H9 (cell line): ENCODE measurements at regions not wholly inside any gene's neighbourhood (a gene's known extent, or its start where the extent isn't known, plus 50 kb on each side); places are given as distances from the start of the nearest gene placed in this dataset.

Experiments
- DNase-seq: peaks from one replicate; pipeline ENCODE4 v3.0.0-alpha.2; 2017
- H2AFZ ChIP-seq: one replicate; pipeline ENCODE4 v1.6.1; 2013; ENCODE audit warnings: mild to moderate bottlenecking, low read length, control low read depth, moderate library complexity
- H2AK5ac ChIP-seq: 2 replicates; pipeline ENCODE4 v1.6.1; 2013; ENCODE audit warnings: low read length, control low read depth, mixed read lengths; ENCODE audit not compliant: insufficient read length
- H2BK120ac ChIP-seq: one replicate; pipeline ENCODE4 v1.6.1; 2013; ENCODE audit warnings: low read depth, mild to moderate bottlenecking, low read length, control low read depth, inconsistent platforms; ENCODE audit not compliant: poor library complexity, severe bottlenecking
- H2BK12ac ChIP-seq: 2 replicates; pipeline ENCODE4 v1.6.1; 2013; ENCODE audit warnings: low read length, control low read depth, mixed read lengths, low read depth; ENCODE audit not compliant: insufficient read length
- H2BK15ac ChIP-seq: 2 replicates; pipeline ENCODE4 v1.6.1; 2013; ENCODE audit warnings: low read depth, low read length, control low read depth
- H2BK20ac ChIP-seq: one replicate; pipeline ENCODE4 v1.6.1; 2013; ENCODE audit warnings: low read depth, mild to moderate bottlenecking, low read length, control low read depth, inconsistent platforms; ENCODE audit not compliant: poor library complexity, severe bottlenecking
- H2BK5ac ChIP-seq: 2 replicates; pipeline ENCODE4 v1.6.1; 2013; ENCODE audit warnings: low read length, control low read depth, mixed read lengths; ENCODE audit not compliant: insufficient read length
- H3K14ac ChIP-seq: 2 replicates; pipeline ENCODE4 v1.6.1; 2013; ENCODE audit warnings: low read length, control low read depth; ENCODE audit not compliant: insufficient read depth
- H3K18ac ChIP-seq: 2 replicates; pipeline ENCODE4 v1.6.1; 2013; ENCODE audit warnings: low read depth, mild to moderate bottlenecking, mixed read lengths, low read length, control low read depth; ENCODE audit not compliant: insufficient read length
- H3K23ac ChIP-seq: 2 replicates; pipeline ENCODE4 v1.6.1; 2013; ENCODE audit warnings: low read length, control low read depth, mixed read lengths, low read depth; ENCODE audit not compliant: insufficient read length
- H3K23me2 ChIP-seq: 2 replicates; pipeline ENCODE4 v1.6.1; 2013; ENCODE audit warnings: low read depth, mild to moderate bottlenecking, mixed read lengths, low read length, control low read depth; ENCODE audit not compliant: insufficient read length, poor library complexity, severe bottlenecking
- H3K27ac ChIP-seq: 2 replicates; pipeline ENCODE4 v1.5.1; 2013; ENCODE audit warnings: low read length, control low read depth, mixed read lengths, low read depth; ENCODE audit not compliant: insufficient read length
- H3K27me3 ChIP-seq: 2 replicates; pipeline ENCODE4 v1.6.1; 2013; ENCODE audit warnings: low read length, control low read depth, inconsistent platforms; ENCODE audit not compliant: insufficient read depth
- H3K4ac ChIP-seq: 2 replicates; pipeline ENCODE4 v1.6.1; 2013; ENCODE audit warnings: low read depth, mild to moderate bottlenecking, control low read depth, inconsistent platforms, low read length, moderate library complexity
- H3K4me1 ChIP-seq: 2 replicates; pipeline ENCODE4 v1.6.1; 2013; ENCODE audit warnings: low read length, control low read depth, inconsistent platforms; ENCODE audit not compliant: insufficient read depth
- H3K4me2 ChIP-seq: 2 replicates; pipeline ENCODE4 v1.6.1; 2013; ENCODE audit warnings: low read length, control low read depth, mixed read lengths; ENCODE audit not compliant: insufficient read length, insufficient read depth
- H3K56ac ChIP-seq: 2 replicates; pipeline ENCODE4 v1.6.1; 2013; ENCODE audit warnings: low read depth, mild to moderate bottlenecking, mixed read lengths, low read length, control low read depth; ENCODE audit not compliant: insufficient read length
- H3K79me1 ChIP-seq: 2 replicates; pipeline ENCODE4 v1.6.1; 2013; ENCODE audit warnings: low read depth, mild to moderate bottlenecking, moderate library complexity, low read length, control low read depth, inconsistent platforms; ENCODE audit not compliant: insufficient read depth, poor library complexity, severe bottlenecking
- H3K79me2 ChIP-seq: 2 replicates; pipeline ENCODE4 v1.6.1; 2013; ENCODE audit warnings: low read length, control low read depth, inconsistent platforms; ENCODE audit not compliant: insufficient read depth
- H3K9ac ChIP-seq: 2 replicates; pipeline ENCODE4 v1.6.1; 2013; ENCODE audit warnings: low read length, control low read depth, mixed read lengths; ENCODE audit not compliant: insufficient read length; ENCODE audit errors: extremely low read depth
- H3K9me3 ChIP-seq: one replicate; pipeline ENCODE4 v1.6.1; 2013; ENCODE audit warnings: low read depth, low read length, inconsistent platforms; ENCODE audit not compliant: control insufficient read depth
- H3T11ph ChIP-seq: one replicate; pipeline ENCODE4 v1.6.1; 2013; ENCODE audit warnings: mild to moderate bottlenecking, low read length, control low read depth, inconsistent platforms
- H4K20me1 ChIP-seq: one replicate; pipeline ENCODE4 v1.6.1; 2013; ENCODE audit not compliant: control insufficient read depth, insufficient read length, insufficient read depth
- H4K5ac ChIP-seq: 2 replicates; pipeline ENCODE4 v1.6.1; 2013; ENCODE audit warnings: low read depth, mild to moderate bottlenecking, mixed read lengths, low read length, control low read depth; ENCODE audit not compliant: insufficient read length
- H4K8ac ChIP-seq: replicated peaks from 2 replicates; pipeline ENCODE4 v1.6.1; 2013; ENCODE audit warnings: low read length, control low read depth, mixed read lengths, low read depth; ENCODE audit not compliant: insufficient read length
- H4K91ac ChIP-seq: 2 replicates; pipeline ENCODE4 v1.6.1; 2013; ENCODE audit warnings: low read depth, mild to moderate bottlenecking, moderate library complexity, mixed read lengths, low read length, control low read depth; ENCODE audit not compliant: insufficient read length
- H3K27ac Mint-ChIP-seq, 3 experiments: 2 replicates in 2 of 3; 3 replicates in 1 of 3; pipeline ENCODE4 v1.8.0; 2020 to 2021; ENCODE audit warnings: mixed read lengths in 3 of 3, mild to moderate bottlenecking in 1 of 3, moderate library complexity in 1 of 3
- H3K27me3 Mint-ChIP-seq: 2 replicates; pipeline ENCODE4 v1.8.0; 2021; ENCODE audit warnings: low read depth, mild to moderate bottlenecking, moderate library complexity, mixed read lengths
- H3K36me3 Mint-ChIP-seq, 3 experiments: 2 replicates in 2 of 3; 3 replicates in 1 of 3; pipeline ENCODE4 v1.8.0; 2020 to 2021; ENCODE audit warnings: low read depth in 3 of 3, mixed read lengths in 3 of 3; ENCODE audit not compliant: insufficient read depth in 1 of 3
- H3K4me1 Mint-ChIP-seq, 2 experiments: 2 replicates each; pipeline ENCODE4 v1.8.0; 2020; ENCODE audit warnings: mixed read lengths in 2 of 2
- H3K4me3 Mint-ChIP-seq, 2 experiments: 2 replicates in 1 of 2; 3 replicates in 1 of 2; pipeline ENCODE4 v1.8.0; 2020 to 2021; ENCODE audit warnings: mild to moderate bottlenecking in 2 of 2, mixed read lengths in 2 of 2, moderate library complexity in 1 of 2
- H3K9me3 Mint-ChIP-seq, 2 experiments: 2 replicates in 1 of 2; 3 replicates in 1 of 2; pipeline ENCODE4 v1.8.0; 2020; ENCODE audit warnings: mild to moderate bottlenecking in 2 of 2, mixed read lengths in 2 of 2, moderate library complexity in 1 of 2
- WGBS: extraction: QIAGEN DNeasy Blood & Tissue Kit; methylation state at CpG from one replicate; pipeline ENCODE4 v1.1.7; 2013; ENCODE audit warnings: missing lambda C conversion rate, low lambda C conversion rate, mixed read lengths; ENCODE audit not compliant: insufficient read length; ENCODE audit errors: extremely low coverage; 5-methylcytosine and 5-hydroxymethylcytosine counted together
- TF ChIP-seq, protein P1 (sequence below): fragments of 200-600 bp; sonication (generic); conservative IDR thresholded peaks from 3 replicates; pipeline ENCODE4 v1.8.0; 2021; ENCODE audit warnings: antibody characterized with exemption, mild to moderate bottlenecking

DNA sequence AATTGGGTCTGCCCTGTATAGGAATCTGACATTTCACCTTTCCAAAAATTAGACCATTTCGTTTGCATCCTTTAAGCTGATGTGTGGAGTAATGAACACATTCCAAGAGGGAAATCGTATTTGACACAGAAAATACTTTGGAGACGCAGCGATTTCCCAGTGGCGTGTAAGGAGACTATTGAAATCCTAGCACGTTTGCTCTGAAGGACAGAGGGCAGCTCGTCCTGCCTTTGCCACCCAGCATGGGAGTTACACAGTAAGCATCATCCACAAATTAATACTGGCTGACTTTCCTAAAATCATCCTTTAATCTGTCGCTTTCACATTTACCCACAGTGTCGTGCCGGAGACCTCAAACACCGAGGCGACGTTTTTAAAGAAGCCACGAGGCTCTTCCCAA lies 925.9 kb upstream of the EEF2KMT start:
- Histone ChIP-seq H4K5ac (no peak overlapping the region), H3K23me2 (peaks cover 20% of the 10 kb centered on the region), H2AK5ac (no peak overlapping the region), H3K27ac (no peak overlapping the region), H3K4ac (no peak overlapping the region), H3T11ph (no peak overlapping the region), H3K4me1 (no peaks in the 10 kb centered on the region), H2BK15ac (no peak overlapping the region), H2BK120ac (no peak overlapping the region), H3K79me1 (no peaks in the 10 kb centered on the region), H3K18ac (no peak overlapping the region), H3K23ac (no peak overlapping the region), H2BK5ac (no peak overlapping the region), H2BK20ac (no peak overlapping the region), H4K8ac (no peak overlapping the region), H3K79me2 (no peaks in the 10 kb centered on the region), H4K20me1 (no peaks in the 10 kb centered on the region), H3K56ac (no peak overlapping the region), H4K91ac (no peak overlapping the region), H2BK12ac (no peak overlapping the region), H3K14ac (no peak overlapping the region), H3K4me2 (no peak overlapping the region), H3K9me3 (no peaks in the 10 kb centered on the region), H3K27me3 (peaks cover 10% of the 10 kb centered on the region; the same call in 1 of the 2 replicates), H3K9ac (no peak overlapping the region), H2AFZ (no peak overlapping the region)
- Mint-ChIP-seq H3K27ac (no peak overlapping the region), H3K27me3 (peaks cover 53% of the 10 kb centered on the region), H3K4me3 (no peak overlapping the region), H3K36me3 (no peaks in the 10 kb centered on the region), H3K9me3 (no peaks in the 10 kb centered on the region), H3K4me1 (peaks cover 8 to 9% of the 10 kb centered on the region in 2 experiments)
- WGBS = no CpG with 5 or more reads among the region's 14 CpGs
- TF ChIP-seq, protein P1, sequence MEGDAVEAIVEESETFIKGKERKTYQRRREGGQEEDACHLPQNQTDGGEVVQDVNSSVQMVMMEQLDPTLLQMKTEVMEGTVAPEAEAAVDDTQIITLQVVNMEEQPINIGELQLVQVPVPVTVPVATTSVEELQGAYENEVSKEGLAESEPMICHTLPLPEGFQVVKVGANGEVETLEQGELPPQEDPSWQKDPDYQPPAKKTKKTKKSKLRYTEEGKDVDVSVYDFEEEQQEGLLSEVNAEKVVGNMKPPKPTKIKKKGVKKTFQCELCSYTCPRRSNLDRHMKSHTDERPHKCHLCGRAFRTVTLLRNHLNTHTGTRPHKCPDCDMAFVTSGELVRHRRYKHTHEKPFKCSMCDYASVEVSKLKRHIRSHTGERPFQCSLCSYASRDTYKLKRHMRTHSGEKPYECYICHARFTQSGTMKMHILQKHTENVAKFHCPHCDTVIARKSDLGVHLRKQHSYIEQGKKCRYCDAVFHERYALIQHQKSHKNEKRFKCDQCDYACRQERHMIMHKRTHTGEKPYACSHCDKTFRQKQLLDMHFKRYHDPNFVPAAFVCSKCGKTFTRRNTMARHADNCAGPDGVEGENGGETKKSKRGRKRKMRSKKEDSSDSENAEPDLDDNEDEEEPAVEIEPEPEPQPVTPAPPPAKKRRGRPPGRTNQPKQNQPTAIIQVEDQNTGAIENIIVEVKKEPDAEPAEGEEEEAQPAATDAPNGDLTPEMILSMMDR = no peak
- DNase-seq = no peak
